Stromal cell of bone marrow (primary cell): ENCODE measurements at regions not wholly inside any gene's neighbourhood (a gene's known extent, or its start where the extent isn't known, plus 50 kb on each side); places are given as distances from the start of the nearest gene placed in this dataset.
"Not testable (repeated sequence)": the region's sequence is repeated elsewhere in the genome, so short reads cannot be mapped to it uniquely, and the experiment has no call there.

Source experiments
- DNase-seq: peaks from one replicate; pipeline ENCODE4 v3.0.0-alpha.2; 2012; ENCODE audit warnings: low read depth

DNA sequence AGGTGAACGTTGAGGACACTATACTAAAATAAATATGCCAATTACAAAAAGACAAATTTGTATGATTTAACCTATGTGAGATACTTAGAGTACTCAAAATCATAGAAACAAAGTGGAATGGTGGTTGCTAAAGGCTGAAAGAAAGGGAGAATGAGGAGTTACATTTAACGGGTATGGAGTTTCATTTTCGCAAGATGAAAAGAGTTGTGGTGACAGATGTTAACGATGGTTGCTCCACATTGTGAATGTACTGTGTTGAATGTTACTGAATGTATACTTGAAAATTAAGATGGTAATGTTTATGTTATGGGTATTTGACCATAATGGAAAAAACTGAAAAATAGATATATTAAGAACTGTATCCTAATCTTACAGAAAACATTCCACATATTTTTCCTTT lies 51.3 kb upstream of the MOCS2 start:
- DNase-seq = no peak

DNA sequence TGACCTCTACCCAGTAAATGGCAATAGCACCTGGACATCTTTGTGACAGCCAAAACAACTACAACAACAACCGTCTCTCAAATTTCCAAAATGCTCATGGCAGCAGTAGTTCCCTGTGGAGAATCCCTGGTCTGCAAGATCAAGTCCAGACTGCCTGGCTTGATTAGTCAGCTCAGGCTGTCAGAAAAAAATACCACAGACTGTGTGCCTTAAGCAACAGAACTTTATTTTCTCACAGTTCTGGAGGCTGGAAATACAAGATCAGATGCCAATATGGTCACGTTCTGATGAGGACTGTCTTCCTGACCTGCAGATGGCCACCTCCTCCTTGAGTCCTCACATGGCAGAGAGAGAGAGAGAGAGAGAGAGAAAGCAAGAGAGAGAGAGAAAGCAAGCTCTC lies 52.3 kb upstream of the MOCS2 start:
- DNase-seq = peak; percentile 50

- no peak for DNase-seq
Observed at GRCh38 chr5:53164478-53165165, 55.1 kb upstream of the MOCS2 start.

DNA sequence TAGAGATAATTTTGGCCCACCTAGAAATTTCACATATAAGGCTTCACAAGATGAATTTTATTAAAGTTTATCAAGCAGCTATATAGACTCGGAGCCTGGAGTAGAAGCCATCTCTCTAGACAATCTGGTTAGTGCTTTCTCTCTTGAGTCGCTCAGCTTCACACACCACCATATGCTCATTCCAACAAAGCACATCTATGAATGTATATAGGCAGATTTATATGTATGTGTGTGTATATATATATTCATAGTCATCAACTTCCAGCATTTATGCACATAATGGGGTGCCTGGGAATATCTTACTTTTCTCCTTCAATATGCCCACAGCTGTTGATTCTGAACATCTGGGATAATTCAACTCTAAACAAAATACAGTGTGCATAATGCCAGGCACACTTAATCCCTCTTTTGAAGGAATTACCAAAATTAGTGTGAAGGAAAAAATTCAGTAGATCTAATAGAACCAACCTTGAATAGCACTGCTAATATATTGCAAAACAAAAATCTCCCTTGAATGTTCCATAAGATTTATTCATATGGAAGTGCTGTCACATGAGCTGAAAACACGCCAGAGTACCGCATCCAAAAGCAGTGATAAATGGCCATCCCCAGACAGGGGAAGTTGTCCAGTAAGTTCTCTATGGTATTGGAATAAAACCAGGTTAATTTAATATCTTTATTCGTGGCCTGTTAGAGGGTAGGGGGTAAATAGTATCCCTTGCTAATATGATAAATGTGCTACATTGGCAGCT lies 56.0 kb upstream of the MOCS2 start:
- DNase-seq = no peak

GRCh38 chr5:53166183-53166495 lies 56.6 kb upstream of the MOCS2 start:
- DNase-seq = peak; percentile 21

DNA sequence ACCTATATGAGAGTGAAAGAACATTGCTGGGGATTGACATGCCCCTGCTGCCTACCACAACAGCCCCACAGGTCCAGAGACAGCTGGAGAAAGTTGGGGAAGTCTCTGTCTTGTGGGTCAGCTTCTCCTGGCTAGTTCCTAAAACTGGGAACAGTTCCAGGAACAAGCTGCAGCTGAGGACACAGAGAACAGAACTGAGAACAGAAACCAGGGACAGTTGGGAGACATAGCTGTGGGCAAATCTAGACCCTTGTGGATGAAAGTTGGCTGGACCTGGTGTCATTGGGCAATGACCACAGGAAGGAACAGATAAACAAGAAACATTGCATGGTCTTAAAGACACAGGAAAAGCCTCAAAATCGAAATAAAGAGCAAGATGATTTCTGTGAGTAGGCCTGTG lies 58.3 kb upstream of the MOCS2 start:
- peak; percentile 28 for DNase-seq

DNA sequence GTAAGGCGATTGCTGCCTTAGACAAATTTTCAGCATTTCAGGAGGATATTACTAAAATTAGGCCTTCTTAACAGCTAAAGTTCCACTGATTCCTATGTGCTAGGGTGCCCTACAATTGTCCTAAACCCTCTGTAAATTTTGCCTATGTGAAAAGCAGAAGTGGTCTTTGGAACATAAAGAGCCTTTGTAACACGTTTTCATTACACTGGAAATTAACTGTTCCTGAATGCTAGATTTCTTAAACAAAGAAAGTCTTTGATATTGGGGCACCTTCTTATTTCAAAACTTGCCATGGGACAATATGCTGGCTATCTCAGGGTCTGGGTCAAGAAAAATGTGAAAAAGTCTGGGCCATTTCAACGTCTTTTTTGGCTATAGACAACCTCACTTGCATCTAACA lies 60.4 kb upstream of the MOCS2 start:
- DNase-seq = no peak

- no peak for DNase-seq
Observed at GRCh38 chr5:53170746-53171349, 61.3 kb upstream of the MOCS2 start.

GRCh38 chr5:53172073-53172472 lies 62.5 kb upstream of the MOCS2 start:
- DNase-seq = not testable (repeated sequence)

DNA sequence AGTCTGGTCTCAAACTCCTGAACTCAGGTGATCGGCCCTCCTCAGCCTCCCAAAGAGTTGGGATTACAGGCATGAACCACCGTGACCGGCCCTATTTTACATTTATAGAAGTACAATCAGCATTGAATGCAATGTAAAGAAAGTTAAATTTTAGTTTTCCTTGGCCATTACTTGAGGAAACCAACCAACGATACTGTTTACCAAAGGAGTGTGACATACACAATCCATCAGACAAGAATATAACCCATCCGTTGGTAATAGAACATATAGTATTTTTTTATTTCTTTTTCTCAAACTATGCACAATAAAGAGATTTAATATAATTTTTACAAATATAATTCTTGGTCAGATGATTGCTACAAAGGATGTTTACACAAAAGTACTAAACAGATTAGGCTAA lies 63.1 kb upstream of the MOCS2 start:
- DNase-seq = no peak

DNA sequence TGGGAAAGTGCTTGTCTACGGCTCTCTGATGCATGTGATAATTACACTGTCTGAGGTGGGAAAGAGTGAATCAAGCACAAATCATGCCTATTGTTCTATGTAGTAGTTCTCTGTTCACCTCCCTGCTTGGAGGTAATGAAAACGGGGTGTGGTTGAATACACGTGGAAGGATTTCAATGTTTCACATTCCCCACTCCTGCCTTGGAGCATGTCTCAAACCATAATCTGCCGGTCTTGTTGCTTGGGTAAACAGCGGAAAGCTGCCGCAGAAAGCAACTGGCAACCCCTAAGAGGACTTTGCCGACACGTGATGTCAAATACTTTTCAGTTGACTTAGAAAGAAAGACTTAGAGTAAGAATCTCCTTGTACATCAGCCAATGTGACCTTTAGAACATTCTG lies 63.5 kb upstream of the MOCS2 start:
- no peak for DNase-seq

GRCh38 chr5:53178830-53179229 lies 69.3 kb upstream of the MOCS2 start:
- no peak for DNase-seq

GRCh38 chr5:53179691-53180090 lies 70.1 kb upstream of the MOCS2 start:
- no peak for DNase-seq

GRCh38 chr5:53180538-53180937 lies 71.0 kb upstream of the MOCS2 start:
- DNase-seq = no peak

- DNase-seq = no peak
Observed at GRCh38 chr5:53180991-53181390, 71.4 kb upstream of the MOCS2 start.

GRCh38 chr5:53183880-53184279 lies 74.3 kb upstream of the MOCS2 start:
- DNase-seq = no peak

GRCh38 chr5:53191548-53192165 lies 82.1 kb upstream of the MOCS2 start:
- no peak for DNase-seq

DNA sequence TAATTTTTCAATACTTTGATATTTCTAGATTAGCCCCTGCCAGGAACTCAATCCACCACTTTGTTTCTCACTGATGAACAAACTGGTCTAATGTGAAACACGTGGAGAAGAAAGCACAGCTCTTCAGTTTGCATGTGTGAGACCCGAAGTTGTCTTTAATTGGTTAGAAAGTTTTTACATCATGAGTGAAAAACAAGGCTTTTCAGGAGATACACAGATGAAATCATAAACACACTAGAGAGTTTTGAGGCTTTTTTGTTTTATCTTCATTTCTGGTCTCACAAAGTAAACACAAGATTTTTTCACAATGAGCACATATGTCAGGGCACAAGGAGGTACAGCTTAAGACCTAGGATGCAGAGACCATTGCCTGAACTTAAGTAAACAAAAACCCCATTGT lies 84.5 kb upstream of the MOCS2 start:
- no peak for DNase-seq

DNA sequence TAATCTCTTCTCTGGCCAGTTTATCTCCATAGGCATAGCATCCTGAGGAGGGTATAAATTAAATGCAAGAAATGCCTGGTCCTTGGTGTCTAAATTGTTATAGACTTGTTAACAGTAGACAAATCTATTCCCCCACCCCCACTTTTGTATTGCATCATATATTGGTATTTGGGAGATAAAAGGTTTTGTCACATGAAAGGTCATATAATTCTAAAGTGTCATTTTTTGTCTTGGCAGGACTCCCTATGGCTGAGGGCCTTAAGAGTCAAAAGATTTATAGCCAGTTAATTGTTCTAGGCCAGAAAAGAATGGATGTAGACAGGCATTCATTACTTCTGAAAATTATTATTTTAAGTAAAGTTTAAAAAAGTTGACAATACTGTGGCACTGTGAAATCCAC lies 90.3 kb upstream of the MOCS2 start:
- no peak for DNase-seq

DNA sequence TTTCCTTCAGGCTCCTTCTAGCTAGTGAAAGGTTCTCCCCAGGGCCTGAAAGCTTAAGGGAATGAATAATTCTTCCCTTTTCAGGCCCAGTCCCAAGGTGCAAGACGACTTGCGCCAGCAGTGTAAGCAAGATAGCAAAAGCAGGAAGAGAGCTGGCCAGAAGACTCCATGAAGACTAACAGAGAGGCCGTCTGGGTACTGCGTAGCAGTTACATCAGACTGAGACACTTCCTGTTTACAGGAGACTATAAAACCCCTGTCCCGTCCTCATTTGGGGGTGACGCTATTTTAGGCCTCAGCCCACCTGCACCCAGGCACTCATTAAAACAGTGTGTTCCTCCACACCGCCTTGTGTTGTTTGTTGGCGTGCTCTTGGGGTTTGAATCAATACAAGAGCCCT lies 90.7 kb upstream of the MOCS2 start:
- no peak for DNase-seq

DNA sequence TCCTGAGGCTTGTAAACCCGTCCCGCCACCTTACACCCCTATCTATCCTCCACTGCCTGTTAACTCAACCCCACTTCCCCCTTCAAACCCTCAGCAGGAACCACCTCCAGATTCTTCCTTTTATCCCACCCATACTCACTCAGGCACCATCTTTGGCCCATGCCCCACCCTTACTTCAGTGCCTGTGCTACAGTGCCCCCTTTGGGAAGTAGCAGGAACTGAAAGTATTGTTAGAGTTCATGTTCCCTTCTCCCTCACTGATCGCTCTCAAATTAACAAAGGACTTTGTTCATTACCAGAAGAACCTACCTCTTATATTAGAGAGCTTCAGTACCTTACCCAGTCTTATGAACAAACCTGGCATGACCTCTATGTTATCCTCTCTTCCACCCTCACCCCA lies 92.2 kb upstream of the MOCS2 start:
- DNase-seq = no peak

DNA sequence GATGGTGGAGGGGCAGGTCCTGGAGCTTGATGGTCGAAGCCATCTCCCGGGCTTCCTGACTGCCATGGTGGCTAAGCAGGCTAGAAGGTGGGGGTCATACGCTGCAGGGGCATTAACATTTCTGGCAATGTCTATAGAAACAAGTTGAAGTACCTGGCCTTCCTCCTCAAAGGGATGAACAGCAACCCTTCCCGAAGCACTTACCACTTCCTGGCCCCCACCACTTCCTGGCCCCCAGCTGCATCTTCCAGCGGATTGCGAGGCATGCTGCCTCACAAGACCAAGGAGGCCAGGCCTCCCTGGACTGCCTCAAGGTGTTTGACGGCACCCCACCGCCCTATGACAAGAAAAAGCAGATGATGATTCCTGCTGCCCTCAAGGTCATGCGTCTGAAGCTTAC lies 97.0 kb upstream of the MOCS2 start:
- DNase-seq = no peak

DNA sequence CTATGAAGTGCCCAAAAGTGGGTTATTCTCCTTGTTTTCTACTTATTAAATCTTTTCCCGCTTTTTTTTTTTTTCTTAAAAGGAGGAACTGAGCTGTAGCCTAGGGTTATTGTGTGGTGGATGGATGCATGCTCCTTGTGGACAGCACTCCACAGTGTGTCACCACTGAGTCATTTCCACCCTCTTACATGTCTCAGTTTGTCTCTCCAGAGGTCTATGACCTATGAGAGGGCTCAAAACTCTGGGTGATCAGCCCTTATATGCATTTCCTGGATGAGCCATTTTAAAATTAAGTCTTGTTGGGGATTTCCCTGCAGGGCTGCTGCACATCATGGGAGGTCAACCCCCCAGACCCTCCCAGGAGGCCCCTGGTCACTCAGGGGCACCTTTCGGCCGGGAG lies 102.2 kb upstream of the MOCS2 start:
- peak; percentile 29 for DNase-seq
